Left renal cortex interstitium (tissue), 4 donors: ENCODE measurements at regions not wholly inside any gene's neighbourhood (a gene's known extent, or its start where the extent isn't known, plus 50 kb on each side); places are given as distances from the start of the nearest gene placed in this dataset.
"Not testable (repeated sequence)": the region's sequence is repeated elsewhere in the genome, so short reads cannot be mapped to it uniquely, and the experiment has no call there.

ENCODE experiments used
- DNase-seq, 4 donors: peaks; one replicate each; pipeline ENCODE4 v3.0.0-alpha.2; 2013; ENCODE audit warnings: low read depth in 4 of 4, low spot score in 2 of 4, missing footprints in 1 of 4

GRCh38 chr18:73590950-73591349 is 556.7 kb downstream of the FBXO15 start:
- DNase-seq: no peak

DNA sequence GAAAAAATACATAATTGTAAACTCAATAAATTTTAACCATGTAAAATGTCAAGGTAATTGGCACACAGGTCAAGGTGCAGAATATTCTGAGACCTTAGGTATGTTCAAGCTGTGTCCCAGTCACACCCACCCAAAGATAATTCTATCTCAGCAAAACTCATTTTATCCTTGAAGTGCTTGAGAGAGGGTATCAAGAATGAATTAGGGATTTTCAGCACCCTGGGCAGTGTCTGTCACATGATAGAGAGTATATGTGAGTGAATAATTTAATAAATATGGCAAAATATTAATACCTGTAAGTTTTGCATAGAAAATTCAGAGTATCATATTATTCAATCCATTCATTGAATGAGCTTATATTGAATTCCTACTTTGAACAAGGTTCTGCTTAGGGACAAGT is 567.9 kb downstream of the FBXO15 start:
- no peak for DNase-seq

DNA sequence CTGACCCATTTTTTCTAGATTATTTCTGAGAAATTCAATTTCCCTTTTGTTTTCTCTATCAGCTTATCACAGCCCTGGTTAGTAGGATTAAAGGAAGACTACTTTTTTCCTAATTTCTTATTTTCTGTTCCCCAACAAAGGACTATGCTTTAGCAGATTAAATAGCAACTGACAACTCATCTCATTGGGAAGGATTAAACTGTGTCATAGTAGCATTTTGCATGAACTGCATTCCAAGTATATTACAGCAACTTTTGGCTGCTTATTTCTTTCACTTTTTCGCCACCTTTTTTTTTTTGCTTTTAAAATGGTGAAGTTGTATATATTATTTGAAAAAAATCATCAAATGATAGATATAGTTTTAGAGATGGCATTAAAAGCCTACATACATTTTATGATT is 570.3 kb downstream of the FBXO15 start:
- no peak for DNase-seq

GRCh38 chr18:73563901-73564472 is 583.6 kb downstream of the FBXO15 start:
- no peak for DNase-seq

DNA sequence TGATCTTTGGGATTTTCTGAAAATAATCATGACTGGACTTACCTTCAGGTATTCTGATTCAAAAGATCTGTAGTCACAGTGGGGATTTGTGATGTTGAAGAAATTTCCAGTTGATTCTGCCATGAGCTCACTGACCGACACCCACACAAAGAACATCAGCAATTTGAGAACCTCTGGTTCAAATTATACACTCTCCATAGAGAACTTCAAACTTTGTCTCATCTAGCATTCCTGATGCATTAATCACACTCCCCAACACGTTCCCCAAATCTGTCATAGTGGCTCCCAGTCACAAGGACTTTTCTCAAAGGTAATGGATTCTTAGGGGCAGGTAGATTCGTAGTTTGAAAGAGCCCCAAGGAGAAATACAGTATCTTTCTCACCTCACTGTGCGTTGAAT is 584.3 kb downstream of the FBXO15 start:
- DNase-seq: no peak

DNA sequence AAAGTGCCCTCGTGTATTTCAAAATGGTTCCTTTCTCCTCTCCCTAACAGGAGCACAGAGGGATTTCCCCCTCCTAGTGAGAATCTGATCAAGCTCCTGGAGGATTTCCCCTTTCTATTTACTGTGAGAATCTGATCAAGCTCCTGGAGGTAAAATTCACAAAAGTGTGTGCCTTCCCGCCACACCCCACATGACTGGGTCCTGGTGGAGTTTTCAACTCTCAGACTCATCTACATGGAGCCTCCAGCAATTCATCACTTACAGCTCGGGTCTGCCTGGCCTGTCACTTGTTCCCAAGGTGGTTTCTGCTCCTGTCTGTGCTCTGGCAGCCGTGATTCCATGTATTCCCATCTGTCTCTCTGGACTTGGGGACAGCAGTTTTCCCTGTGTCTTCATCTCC is 590.7 kb downstream of the FBXO15 start:
- no peak for DNase-seq

DNA sequence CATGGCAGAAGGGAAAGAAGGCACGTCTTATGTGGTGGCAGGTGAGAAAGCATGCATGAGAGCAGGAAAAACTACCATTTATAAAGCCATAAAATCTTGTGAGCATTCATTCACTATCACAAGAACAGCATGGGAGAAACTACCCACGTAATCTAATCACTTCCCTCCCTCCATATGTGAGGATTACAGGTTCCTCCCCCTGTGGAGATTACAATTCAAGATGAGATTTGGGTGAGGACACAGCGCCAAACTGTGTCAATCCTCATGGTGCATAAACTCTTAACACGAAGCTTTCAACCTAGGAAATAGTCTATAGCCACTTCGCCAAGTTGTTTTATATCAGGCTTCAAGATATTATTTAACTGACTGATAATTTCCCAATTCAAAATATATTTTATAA is 595.5 kb downstream of the FBXO15 start:
- no peak for DNase-seq

- DNase-seq: no peak
Observed at GRCh38 chr18:73551211-73551610, 596.4 kb downstream of the FBXO15 start.

GRCh38 chr18:73549236-73549635 is 598.4 kb downstream of the FBXO15 start:
- DNase-seq: no peak

GRCh38 chr18:73545472-73545871 is 602.2 kb downstream of the FBXO15 start:
- no peak for DNase-seq

DNA sequence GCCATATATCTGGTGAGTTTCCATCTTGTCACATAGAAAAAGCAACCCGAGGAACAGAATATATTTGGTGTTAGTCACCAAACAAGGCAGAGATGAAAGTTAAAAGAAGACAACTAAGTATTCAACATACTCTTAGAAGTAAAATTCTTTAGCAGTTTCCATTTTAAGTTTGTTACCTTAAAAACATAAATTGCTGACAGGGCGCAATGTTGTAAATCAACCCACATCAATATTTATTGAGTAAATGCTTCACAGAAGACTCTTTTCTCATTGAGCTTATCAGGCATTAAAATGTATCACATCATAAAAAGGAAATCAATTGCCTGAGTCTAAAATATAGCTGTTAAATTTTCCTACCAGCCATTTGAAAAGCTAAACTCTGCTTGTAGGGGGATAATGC is 603.0 kb downstream of the FBXO15 start:
- no peak for DNase-seq

GRCh38 chr18:73544032-73544431 is 603.6 kb downstream of the FBXO15 start:
- no peak for DNase-seq

GRCh38 chr18:73535990-73536389 is 611.6 kb downstream of the FBXO15 start:
- DNase-seq: no peak

DNA sequence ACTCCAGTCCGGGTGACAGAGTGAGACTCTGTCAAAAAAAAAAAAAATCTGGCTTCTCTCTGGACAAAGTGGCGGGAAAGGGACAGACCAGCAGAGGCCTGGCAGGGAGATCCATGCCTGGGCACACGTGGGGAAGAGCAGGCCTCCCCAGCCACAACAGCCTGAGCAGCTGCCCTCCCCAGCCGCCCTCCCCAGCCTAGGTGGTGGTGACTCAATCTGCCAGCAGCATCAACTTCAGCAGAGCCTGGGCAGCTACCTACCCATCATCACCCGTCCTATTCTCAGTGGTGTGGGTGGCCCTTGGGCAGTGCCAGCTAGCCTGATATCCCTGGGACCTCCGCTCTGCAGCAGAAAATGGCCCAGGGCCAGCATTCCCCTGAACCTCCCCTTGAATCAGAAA is 612.4 kb downstream of the FBXO15 start:
- no peak for DNase-seq

- DNase-seq: no peak
Observed at GRCh38 chr18:73531601-73532000, 616.0 kb downstream of the FBXO15 start.

DNA sequence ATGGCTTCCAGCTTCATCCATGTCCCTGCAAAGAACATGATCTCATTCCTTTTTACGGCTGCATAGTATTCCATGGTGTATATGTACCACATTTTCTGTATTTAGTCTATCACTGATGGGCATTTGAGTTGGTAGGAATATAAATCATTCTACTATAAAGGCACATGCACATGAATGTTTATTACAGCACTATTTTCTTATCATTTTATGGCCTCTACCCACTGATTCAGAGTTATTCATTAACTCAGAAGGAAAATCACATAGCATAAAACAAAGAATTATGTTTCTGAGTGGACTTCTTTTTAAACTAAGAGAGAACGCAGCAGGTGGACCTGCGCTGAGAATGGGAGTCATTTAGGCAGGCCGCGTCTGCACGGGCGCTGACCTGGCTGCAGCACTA is 619.6 kb downstream of the FBXO15 start:
- no peak for DNase-seq

DNA sequence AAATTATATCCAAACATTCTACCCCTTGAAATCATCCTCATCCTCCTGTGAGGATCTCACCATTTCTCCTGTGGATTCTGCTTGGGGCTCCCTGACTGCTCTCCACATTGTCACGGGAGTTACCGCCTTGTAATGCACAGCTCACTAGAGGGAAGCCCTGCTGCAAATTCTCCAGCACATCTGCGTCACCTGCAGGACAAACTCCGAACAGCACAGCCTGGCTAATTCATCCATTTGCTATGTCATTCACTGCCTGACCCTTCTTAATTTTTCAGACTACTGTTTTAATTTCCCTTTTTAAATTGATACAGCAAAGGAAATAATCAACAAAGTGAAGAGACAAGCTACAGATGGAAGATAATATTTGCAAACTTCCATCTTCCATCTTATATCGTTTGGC is 627.4 kb downstream of the FBXO15 start:
- no peak for DNase-seq

- not testable (repeated sequence) for DNase-seq
Observed at GRCh38 chr18:73516056-73516455, 631.6 kb downstream of the FBXO15 start.

DNA sequence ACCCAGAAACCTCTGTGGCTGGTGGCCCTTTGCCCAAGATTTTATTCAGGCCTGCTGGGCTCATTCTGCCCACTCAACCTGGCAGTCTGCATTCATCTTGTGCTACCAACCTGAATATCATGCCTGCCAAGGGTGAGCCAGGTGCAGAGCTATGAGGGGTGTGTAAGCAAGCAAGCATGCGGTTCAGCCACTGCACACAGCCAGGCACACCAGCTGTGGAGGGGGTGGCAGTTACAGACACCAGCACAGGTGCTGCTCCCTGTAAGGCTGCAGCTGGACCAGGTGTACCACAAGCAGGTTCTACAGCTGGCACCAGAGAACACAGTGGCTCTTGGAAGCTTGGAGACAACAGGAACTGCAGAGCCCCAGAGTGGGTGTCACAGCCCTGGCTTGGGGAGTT is 633.2 kb downstream of the FBXO15 start:
- DNase-seq: no peak

GRCh38 chr18:73511771-73512503 is 635.7 kb downstream of the FBXO15 start:
- DNase-seq: no peak

GRCh38 chr18:73509460-73509859 is 638.2 kb downstream of the FBXO15 start:
- DNase-seq: no peak

DNA sequence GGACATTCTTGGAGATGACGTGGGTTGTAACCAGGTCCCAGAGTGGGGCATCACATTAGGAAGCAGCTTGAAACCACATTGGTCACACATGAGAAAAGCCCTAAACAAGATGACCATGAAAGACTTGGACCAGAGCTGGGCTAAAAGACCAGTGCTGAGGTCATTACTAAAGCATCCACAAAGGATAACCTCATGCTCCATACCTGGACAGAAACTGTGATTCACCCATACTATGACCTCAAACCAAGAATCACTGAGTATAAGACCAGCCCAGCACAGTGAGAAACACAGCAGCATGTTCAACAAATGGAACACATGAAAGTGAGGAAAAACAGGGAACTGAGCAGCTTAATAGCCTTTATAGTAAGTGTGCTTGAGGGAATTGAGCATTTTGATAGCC is 635.5 kb upstream of the NETO1 start:
- DNase-seq: no peak

- DNase-seq: no peak
Observed at GRCh38 chr18:73487966-73488365, 620.2 kb upstream of the NETO1 start.
